ENCODE measurements at regions not wholly inside any gene's neighbourhood (a gene's known extent, or its start where the extent isn't known, plus 50 kb on each side); places are given as distances from the start of the nearest gene placed in this dataset.

- TF ChIP-seq POLR2A (IDR thresholded peaks at IDR 0.05; ENCODE audit: low read length) (no peak), GATA1 (IDR thresholded peaks at IDR 0.05; ENCODE audit: low read depth, low read length) (no peak)
These were observed 99.5 kb upstream of the APCDD1 start for GRCh38 chr18:10354890-10355289.

Data from erythroblast (primary cell).